ENCODE measurements at regions not wholly inside any gene's neighbourhood (a gene's known extent, or its start where the extent isn't known, plus 50 kb on each side); places are given as distances from the start of the nearest gene placed in this dataset.

DNA sequence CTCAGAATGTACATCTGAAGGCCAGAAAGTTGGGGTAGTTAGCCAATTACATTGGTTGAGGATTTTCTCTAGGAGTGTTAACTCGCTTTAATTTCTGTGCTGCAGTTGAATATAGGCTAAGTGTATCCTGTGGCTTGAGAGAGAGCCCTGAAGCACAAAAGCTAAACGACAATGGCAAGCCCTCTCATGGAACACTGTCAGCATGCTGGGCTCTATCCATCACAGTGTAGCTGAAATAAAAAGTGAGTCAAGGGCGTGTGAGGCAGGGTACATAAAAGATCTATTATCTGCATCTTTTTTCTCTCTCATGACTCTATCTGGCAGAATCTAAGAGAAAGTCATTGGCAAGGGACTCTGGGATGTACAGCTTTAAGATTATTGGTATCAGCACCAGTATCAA is 254.2 kb upstream of the GRIA1 start:
- TF ChIP-seq, protein P1, sequence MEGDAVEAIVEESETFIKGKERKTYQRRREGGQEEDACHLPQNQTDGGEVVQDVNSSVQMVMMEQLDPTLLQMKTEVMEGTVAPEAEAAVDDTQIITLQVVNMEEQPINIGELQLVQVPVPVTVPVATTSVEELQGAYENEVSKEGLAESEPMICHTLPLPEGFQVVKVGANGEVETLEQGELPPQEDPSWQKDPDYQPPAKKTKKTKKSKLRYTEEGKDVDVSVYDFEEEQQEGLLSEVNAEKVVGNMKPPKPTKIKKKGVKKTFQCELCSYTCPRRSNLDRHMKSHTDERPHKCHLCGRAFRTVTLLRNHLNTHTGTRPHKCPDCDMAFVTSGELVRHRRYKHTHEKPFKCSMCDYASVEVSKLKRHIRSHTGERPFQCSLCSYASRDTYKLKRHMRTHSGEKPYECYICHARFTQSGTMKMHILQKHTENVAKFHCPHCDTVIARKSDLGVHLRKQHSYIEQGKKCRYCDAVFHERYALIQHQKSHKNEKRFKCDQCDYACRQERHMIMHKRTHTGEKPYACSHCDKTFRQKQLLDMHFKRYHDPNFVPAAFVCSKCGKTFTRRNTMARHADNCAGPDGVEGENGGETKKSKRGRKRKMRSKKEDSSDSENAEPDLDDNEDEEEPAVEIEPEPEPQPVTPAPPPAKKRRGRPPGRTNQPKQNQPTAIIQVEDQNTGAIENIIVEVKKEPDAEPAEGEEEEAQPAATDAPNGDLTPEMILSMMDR (IDR thresholded peaks at IDR 0.05), result no peak
- no peak for TF ChIP-seq POLR2A (IDR thresholded peaks at IDR 0.05; ENCODE audit: low read length)
- TF ChIP-seq BHLHE40 (IDR thresholded peaks at IDR 0.05; ENCODE audit: low read depth, low read length), result no peak
- TF ChIP-seq ESRRA (IDR thresholded peaks at IDR 0.05; ENCODE audit: borderline replicate concordance, low read length), result no peak
- no peak for TF ChIP-seq CHD2 (IDR thresholded peaks at IDR 0.05; ENCODE audit: low read length, partially characterized antibody)
- no peak for TF ChIP-seq ZSCAN20 (CRISPR knock-in tag; IDR thresholded peaks at IDR 0.05)
